ENCODE measurements at regions not wholly inside any gene's neighbourhood (a gene's known extent, or its start where the extent isn't known, plus 50 kb on each side); places are given as distances from the start of the nearest gene placed in this dataset.

GRCh38 chr15:39447881-39448280, 133.0 kb upstream of the THBS1 start:
- no peak for DNase-seq (ENCODE audit: low read depth)
- no peak for TF ChIP-seq CTCF (IDR thresholded peaks at IDR 0.05; ENCODE audit: low read depth, low read length, missing control alignments)
- no peak overlapping the region for H3K4me3 ChIP-seq (ENCODE audit: low read depth, low read length)

- TF ChIP-seq CTCF (IDR thresholded peaks at IDR 0.05; ENCODE audit: low read depth, low read length, missing control alignments) = no peak
- no peak overlapping the region for H3K4me3 ChIP-seq (ENCODE audit: low read depth, low read length)
- no peak for DNase-seq (ENCODE audit: low read depth)
Measured at GRCh38 chr15:39448409-39448808, 132.5 kb upstream of the THBS1 start.

GRCh38 chr15:39451121-39451688, 129.7 kb upstream of the THBS1 start:
- TF ChIP-seq CTCF (IDR thresholded peaks at IDR 0.05; ENCODE audit: low read depth, low read length, missing control alignments) = no peak
- H3K4me3 ChIP-seq (ENCODE audit: low read depth, low read length) = no peak overlapping the region
- DNase-seq (ENCODE audit: low read depth) = no peak

- TF ChIP-seq CTCF (IDR thresholded peaks at IDR 0.05; ENCODE audit: low read depth, low read length, missing control alignments) = no peak
- no peak overlapping the region for H3K4me3 ChIP-seq (ENCODE audit: low read depth, low read length)
- DNase-seq (ENCODE audit: low read depth) = no peak
Measured at GRCh38 chr15:39451871-39452270, 129.0 kb upstream of the THBS1 start.

GRCh38 chr15:39453620-39454019, 127.3 kb upstream of the THBS1 start:
- no peak overlapping the region for H3K4me3 ChIP-seq (ENCODE audit: low read depth, low read length)
- DNase-seq (ENCODE audit: low read depth) = peak; percentile 29
- TF ChIP-seq CTCF (IDR thresholded peaks at IDR 0.05; ENCODE audit: low read depth, low read length, missing control alignments) = no peak

- no peak for DNase-seq (ENCODE audit: low read depth)
- no peak for TF ChIP-seq CTCF (IDR thresholded peaks at IDR 0.05; ENCODE audit: low read depth, low read length, missing control alignments)
- H3K4me3 ChIP-seq (ENCODE audit: low read depth, low read length) = no peak overlapping the region
Measured at GRCh38 chr15:39454189-39454986, 126.5 kb upstream of the THBS1 start.
